GM21526 (cell line): ENCODE measurements at regions not wholly inside any gene's neighbourhood (a gene's known extent, or its start where the extent isn't known, plus 50 kb on each side); places are given as distances from the start of the nearest gene placed in this dataset.

ENCODE experiments used
- ATAC-seq: cut with Tn5 transposase; IDR thresholded peaks from one replicate; pipeline ENCODE4 v1.9.1; 2021; ENCODE audit warnings: moderate library complexity; ENCODE audit not compliant: unreplicated experiment, low FRiP score

DNA sequence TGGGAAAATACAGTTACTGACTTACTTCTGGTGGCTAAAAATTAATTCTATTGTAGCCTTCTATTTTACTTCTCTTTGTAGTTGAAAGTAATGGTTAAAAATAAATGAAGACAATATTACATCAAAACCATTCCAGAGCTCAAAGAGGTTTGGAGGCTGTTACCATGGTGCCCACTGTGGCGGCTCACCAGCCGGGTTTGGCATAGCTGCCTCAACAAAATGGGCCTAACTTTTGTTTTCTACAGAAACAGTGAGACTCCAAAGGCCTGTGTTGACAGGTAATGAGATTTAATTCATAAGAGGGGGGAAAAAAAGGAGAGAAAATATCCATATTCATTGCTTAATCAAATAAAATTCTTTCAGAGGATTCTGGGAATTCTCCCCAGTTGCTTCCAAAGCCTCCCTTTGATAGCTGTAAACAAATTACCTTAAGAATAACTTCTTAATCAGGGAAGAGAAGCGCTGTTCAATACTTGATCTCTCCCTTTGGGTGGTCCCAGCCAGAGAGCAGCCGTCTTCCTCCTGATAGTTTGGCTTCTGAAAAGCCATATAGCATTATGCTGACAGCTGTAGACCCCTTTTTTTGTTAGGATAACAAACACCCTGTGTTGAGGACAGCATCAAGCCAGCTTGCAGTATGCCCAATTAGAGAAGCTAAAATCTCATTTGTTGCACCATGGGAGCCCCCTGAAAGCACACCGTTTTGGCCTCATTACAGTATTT is 266.8 kb downstream of the NEDD1 start:
- no peak for ATAC-seq

- ATAC-seq, result no peak
These were observed 270.4 kb downstream of the NEDD1 start for GRCh38 chr12:97177481-97177880.

DNA sequence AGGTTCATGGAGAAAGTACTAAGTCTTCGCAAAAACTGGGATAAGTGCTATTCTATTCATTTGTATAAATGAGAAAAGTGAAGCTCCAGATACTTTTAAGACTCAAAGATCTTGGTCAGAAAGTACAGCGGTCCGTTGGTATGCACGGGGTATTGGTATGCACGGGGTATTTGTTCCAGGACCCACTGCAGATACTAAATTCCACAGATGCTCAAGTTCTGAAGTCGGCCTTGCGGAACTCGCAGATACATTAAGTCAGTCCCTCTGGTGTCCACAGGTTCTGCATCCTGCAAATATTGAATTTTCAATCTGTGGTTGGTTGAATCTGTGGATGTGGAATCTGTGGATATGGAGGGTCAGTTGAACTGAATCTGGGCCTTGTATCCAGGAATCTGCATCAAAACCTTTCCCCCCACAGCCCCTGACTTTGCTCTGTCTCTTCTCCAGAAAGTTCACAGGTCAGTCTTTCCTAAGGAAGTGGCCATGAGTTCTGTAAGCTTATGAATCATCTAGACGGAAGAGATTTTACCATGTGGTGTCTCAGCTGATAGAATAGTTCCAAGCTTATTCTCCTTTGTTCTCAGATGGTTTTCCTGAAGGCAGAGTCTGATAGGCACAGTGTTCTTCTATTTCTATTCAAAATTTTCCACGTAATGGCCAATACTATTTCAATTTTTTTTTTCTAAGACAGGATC is 274.7 kb downstream of the NEDD1 start:
- no peak for ATAC-seq

DNA sequence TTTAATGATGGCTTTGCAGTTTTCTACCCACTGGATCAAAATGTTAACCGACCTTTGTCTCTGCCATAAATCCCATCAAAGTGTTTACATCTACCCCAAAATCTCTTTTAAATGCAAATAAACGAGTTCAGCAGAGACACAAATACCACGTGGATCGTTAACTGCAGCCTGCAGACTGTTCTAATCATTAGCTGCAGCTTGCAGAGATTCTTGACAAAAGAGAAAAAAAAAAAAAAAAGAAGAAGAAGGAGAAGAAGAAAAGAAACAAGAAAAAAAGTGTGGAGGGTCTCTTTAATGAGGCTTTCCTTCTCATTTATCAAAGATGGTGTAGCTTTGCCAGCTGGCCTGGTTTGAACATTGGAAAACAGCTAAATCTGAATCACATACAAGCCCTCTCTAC is 275.7 kb downstream of the NEDD1 start:
- ATAC-seq, result no peak

DNA sequence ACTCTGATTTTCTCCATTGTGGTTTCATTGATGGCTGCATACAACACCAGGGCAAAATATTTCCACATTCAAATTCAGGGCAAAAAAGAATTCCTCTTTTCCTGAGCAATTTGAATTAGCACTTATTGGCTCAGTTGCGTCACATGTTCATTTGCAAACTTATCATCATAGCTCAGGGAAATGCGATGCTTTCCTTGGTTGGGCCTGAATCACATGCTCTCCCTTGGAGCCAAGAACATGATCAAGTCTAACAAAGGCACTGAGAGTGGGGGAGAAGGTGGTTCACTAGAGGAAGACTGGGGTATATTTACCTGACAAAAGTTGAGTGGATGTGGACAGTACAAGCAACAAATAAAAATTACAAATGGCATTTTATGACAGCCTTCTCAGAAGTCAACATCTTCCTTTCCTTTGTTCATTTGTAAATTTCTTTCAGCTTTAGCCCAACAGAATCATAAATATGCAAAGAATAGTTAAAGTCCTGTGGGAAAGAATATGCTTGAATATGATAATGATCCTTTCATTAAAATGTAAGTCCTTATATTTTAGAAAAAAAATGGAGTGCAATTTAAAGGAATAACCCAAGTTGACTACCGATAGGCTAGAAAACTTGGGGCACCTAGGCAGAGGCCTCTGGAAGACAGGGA is 277.2 kb downstream of the NEDD1 start:
- ATAC-seq, result no peak

- no peak for ATAC-seq
These were observed 277.0 kb upstream of the RMST start for GRCh38 chr12:97185567-97185966.

DNA sequence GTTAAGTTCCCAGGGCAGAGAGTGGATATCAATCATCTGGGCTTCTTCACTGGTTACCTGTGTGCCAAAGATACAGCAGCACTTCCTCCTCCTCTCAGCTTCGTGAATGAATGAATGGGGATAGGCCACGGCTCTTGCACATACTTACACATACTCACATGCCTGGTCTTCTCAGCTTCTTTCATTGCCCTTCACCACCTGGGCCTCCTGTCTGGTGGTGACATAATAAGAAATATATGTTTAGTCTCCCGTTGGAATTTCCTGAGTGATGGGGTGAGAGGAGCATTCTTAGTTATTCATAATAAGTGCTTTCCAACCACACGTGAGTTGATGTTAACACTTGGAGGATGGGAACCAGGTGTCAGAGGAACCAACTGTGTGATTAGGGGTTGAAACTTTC is 268.1 kb upstream of the RMST start:
- ATAC-seq, result no peak

DNA sequence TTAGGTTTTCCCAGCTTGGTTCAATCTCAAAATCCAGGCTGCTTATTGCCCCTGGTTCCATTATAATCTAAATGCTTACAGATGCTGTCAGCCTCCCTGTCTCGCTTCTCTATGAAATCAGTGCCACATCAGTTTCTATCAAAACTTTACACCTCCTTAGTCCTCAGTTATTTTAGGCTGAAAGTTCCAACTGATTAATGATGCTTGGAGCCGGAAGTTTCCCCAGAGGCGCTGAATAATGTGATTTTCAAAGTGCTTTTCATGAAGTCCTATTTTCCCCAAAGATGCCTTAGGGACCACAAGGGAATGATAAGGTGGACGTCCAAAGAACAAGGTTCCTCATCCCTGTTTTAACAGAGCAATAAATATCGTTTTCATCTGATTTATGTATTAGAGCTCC is 262.4 kb upstream of the RMST start:
- ATAC-seq, result no peak

- ATAC-seq, result no peak
These were observed 259.2 kb upstream of the RMST start for GRCh38 chr12:97203408-97203807.

DNA sequence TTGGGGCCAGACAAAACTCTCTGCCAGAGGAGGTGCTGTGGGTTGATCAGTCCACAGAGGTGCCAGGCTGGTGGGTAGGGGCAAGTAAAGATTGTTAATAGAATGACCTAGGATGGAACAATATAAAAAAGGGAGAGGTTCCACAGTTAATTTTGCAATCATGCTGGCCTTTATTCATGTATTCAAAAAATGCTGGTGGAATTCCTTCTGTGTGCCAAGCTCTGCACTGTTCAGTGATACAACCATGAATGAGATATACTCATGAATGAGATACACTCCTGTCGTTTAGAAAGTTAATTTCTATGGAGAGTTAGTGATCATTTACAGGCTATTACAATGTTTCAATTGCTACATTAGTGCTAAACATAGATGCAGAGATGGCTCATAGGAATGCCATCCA is 252.6 kb upstream of the RMST start:
- ATAC-seq, result no peak

DNA sequence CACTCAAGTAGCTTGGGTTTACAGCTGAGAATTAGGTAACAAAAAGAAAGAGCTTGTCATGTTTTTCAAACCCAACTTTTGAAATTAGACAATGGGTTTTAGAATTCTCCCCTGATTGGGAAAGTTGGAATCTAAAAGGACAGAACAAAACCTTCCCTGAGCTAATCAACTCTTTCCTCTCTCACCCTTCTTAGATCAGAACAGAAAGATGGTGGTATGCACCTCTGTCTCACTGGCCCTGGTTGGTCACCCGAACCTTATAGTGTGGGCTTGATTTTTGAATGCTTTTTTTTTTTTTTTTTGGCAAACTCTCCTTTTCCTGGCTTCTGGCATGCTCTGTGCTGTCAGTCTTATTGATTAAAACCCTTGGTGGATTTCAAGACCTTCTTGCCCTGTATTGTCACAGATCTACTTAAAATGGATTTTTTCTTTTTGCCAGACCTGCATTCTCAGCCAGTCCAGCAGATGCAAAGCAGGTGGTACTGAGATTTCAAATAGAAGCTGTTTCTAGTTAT is 251.1 kb upstream of the RMST start:
- no peak for ATAC-seq

- ATAC-seq, result no peak
These were observed 245.8 kb upstream of the RMST start for GRCh38 chr12:97216848-97217247.

DNA sequence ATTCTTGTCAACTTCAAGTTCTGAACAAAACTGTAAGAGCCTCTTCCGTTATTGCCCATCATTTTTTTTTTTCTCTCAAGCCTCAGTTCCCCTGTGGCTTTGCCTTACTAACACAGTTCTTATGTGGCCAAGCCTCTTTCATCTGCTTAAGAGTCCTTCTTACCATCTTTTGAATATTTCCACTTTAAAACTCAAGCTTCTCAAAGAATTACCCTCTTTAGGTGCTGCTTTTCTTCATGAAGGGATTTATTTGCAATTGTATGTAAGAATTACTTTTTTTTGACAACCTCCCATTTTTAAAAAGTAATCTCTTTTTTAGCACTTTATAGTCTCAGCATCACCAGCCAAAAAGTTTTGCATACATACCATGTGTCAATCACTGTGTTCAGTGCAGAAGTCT is 240.2 kb upstream of the RMST start:
- ATAC-seq, result no peak

- ATAC-seq, result peak; percentile 81
These were observed 239.2 kb upstream of the RMST start for GRCh38 chr12:97223419-97223818.

DNA sequence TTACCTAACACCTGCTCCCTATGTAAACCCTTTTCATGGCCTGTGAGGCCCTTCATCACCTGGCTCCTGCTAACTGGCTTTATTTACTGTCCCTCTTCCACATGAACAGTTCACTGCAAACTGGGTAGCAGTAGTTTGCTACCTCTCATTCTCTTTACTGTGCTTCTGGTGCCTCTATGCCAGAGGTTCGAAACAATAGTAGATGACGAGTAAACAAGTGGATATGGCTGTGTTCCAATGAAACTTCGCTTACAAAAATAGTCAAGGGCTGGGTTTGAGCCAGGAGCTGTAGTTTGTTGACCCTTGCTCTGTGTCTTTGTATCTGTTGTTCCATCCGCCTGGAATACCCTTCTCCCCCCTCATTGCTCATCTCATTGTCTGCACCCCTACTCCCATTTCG is 233.6 kb upstream of the RMST start:
- no peak for ATAC-seq

GRCh38 chr12:97235102-97235501 is 227.5 kb upstream of the RMST start:
- ATAC-seq, result no peak

- no peak for ATAC-seq
These were observed 216.2 kb upstream of the RMST start for GRCh38 chr12:97246368-97246767.

DNA sequence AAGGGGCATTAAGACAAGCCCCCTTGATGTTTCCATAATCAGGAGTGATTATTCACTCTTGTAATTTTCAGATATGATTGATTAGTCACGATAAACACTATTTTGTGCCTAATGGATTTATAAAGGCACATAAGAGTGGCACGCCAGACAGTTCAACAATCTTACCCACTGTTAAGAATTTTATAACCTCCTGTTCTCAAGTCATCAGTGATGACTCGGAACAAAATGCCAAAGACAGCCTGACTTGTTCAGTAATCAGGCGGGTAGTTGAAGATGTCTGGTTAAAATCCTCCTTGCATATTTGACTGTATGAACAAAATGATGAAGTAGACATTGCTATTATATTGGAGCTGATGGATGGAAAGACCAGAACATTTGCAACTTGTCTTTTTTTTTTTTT is 212.1 kb upstream of the RMST start:
- no peak for ATAC-seq

- ATAC-seq, result no peak
These were observed 204.9 kb upstream of the RMST start for GRCh38 chr12:97257726-97258125.

GRCh38 chr12:97259098-97259497 is 203.5 kb upstream of the RMST start:
- ATAC-seq, result no peak

- ATAC-seq, result no peak
These were observed 201.8 kb upstream of the RMST start for GRCh38 chr12:97260786-97261185.

DNA sequence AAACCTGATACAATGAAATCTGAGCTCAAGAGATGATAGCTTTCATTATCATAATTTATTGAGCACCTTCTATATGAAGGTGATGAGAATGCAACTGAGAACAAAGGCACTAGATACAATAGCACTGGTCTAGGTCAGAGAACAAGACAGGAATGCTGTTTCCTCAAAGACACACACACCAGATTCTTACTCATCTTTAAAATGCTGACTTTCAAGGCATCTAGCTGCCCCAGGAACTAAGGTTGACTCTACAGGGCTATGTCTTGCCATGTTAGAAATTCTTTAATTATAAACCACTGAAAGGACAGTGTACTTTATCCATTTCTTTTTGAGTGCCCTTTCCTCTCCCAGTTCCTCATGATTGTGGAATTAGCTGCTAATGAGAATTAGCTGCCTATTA is 195.4 kb upstream of the RMST start:
- no peak for ATAC-seq
